ENCODE measurements at regions not wholly inside any gene's neighbourhood (a gene's known extent, or its start where the extent isn't known, plus 50 kb on each side); places are given as distances from the start of the nearest gene placed in this dataset.

DNA sequence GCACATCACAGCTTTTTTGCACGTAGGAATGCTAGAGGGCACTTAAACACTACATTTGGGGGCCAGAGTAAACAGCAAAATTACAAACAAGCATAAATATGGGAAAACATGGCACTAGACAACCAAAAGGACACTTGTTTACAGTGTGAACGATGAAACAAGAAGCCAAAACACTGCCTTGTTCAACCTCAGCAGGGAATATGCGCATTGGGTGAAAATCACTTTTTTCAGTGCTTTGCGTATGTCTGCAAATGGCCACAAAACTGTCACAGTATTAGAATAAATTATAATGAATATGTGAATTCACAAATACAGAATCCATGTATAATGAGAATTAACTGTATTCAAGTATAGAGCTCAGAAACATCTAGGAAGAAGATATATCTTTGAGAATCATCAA lies 1064.0 kb upstream of the GYPC start:
- intact Hi-C loops (cut with DNase I), result no loop called here
- H3K9me3 ChIP-seq, result no peaks in the 10 kb centered on the region
- no peak overlapping the region for H3K4me3 ChIP-seq
- DNase-seq (no peak), ATAC-seq (no peak)
- H3K27me3 ChIP-seq (ENCODE audit: low read depth), result no peaks in the 10 kb centered on the region
- TF ChIP-seq, protein P1, sequence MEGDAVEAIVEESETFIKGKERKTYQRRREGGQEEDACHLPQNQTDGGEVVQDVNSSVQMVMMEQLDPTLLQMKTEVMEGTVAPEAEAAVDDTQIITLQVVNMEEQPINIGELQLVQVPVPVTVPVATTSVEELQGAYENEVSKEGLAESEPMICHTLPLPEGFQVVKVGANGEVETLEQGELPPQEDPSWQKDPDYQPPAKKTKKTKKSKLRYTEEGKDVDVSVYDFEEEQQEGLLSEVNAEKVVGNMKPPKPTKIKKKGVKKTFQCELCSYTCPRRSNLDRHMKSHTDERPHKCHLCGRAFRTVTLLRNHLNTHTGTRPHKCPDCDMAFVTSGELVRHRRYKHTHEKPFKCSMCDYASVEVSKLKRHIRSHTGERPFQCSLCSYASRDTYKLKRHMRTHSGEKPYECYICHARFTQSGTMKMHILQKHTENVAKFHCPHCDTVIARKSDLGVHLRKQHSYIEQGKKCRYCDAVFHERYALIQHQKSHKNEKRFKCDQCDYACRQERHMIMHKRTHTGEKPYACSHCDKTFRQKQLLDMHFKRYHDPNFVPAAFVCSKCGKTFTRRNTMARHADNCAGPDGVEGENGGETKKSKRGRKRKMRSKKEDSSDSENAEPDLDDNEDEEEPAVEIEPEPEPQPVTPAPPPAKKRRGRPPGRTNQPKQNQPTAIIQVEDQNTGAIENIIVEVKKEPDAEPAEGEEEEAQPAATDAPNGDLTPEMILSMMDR (IDR thresholded peaks at IDR 0.05), result no peak
- no peaks in the 10 kb centered on the region for H3K36me3 ChIP-seq
- no peaks in the 10 kb centered on the region for H3K4me1 ChIP-seq
- no peak overlapping the region for H3K27ac ChIP-seq

DNA sequence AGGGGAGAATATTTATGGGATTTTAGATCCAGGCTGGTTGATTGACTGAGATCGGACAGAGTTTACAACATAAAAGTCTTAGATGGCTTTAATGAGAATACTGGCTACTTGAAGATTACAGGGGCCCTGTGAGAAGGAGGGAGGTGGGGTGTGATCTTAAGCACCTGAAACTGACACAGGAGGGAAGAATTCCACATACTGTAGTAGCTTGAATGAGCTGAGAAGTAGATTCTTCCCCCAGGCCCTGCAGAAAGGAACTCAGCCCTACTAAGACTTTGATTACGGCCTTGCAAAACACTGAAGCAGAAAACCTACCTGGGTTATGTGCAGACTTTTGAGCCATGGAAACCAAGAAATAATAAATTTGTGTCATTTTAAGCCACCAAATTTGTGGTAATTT lies 1062.9 kb upstream of the GYPC start:
- no peaks in the 10 kb centered on the region for H3K27me3 ChIP-seq (ENCODE audit: low read depth)
- DNase-seq (no peak), ATAC-seq (no peak)
- TF ChIP-seq, protein P1 (IDR thresholded peaks at IDR 0.05), result no peak
- no peak overlapping the region for H3K4me3 ChIP-seq
- no peaks in the 10 kb centered on the region for H3K36me3 ChIP-seq
- no peaks in the 10 kb centered on the region for H3K9me3 ChIP-seq
- H3K4me1 ChIP-seq, result no peaks in the 10 kb centered on the region
- no peak overlapping the region for H3K27ac ChIP-seq
- intact Hi-C loops (cut with DNase I), result no loop called here

DNA sequence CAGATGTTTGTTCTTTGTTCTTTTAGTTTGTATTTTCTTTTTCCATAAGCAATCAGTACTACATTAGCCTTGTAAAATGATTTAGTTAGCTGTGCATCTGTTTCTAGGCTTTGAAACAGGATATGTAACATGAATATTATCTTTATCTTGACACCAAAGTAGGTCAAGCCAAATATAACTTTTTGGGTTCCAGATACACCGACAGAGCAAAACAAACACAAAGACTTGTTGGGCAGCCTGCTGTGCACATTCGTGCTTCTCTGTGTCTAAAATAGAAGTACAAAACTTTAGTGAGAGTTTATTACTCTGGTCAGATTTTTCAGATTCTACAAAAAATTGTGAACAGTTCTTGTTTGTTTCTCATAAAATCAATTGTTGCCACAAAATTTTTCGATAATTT lies 1059.3 kb upstream of the GYPC start:
- H3K4me3 ChIP-seq, result no peak overlapping the region
- no peaks in the 10 kb centered on the region for H3K4me1 ChIP-seq
- DNase-seq (no peak), ATAC-seq (no peak)
- H3K36me3 ChIP-seq, result no peaks in the 10 kb centered on the region
- no peaks in the 10 kb centered on the region for H3K27me3 ChIP-seq (ENCODE audit: low read depth)
- H3K27ac ChIP-seq, result no peak overlapping the region
- H3K9me3 ChIP-seq, result no peaks in the 10 kb centered on the region
- TF ChIP-seq, protein P1 (IDR thresholded peaks at IDR 0.05), result no peak
- intact Hi-C loops (cut with DNase I), result no loop called here

DNA sequence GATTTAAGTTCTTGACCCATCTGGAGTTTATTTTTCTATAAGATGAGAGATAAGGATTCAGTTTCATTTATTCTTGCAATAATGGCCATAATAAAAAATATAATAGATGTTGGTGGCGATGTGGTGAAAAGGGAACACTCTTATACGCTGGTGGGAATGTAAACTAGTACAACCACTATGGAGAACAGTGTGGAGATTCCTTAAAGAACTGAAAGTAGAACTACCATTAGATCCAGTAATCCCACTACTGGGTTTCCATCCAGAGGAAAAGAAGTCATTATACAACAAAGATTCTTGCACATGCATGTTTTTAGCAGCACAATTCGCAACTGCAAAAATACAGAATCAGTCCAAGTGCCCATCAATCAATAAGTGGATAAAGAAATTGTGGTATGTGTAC lies 1040.5 kb upstream of the GYPC start:
- H3K9me3 ChIP-seq, result no peaks in the 10 kb centered on the region
- H3K4me3 ChIP-seq, result no peak overlapping the region
- TF ChIP-seq, protein P1 (IDR thresholded peaks at IDR 0.05), result no peak
- H3K27me3 ChIP-seq (ENCODE audit: low read depth), result no peaks in the 10 kb centered on the region
- no peaks in the 10 kb centered on the region for H3K36me3 ChIP-seq
- ATAC-seq (no peak), DNase-seq (no peak)
- H3K27ac ChIP-seq, result no peak overlapping the region
- no peaks in the 10 kb centered on the region for H3K4me1 ChIP-seq
- intact Hi-C loops (cut with DNase I), result no loop called here

DNA sequence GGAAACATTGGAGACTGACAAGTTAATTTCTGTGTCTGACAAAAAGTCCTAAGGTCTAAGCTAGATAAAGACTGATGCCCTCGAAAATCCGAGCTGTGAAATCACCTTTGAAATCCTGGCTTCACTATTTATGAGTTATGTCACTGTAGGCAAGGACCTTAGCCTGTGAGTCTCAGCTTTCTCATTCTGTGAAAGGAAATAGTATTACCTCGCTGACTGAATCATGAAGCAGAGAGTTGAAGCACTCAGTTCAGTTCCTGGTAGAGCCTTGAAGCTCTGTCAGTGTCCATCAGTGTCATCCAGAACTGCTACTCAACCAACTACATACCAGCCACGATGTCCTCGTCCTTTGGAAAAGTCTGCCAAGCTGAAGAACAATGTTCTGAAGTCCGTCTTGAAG lies 1025.6 kb upstream of the GYPC start:
- no peak overlapping the region for H3K4me3 ChIP-seq
- no peaks in the 10 kb centered on the region for H3K27me3 ChIP-seq (ENCODE audit: low read depth)
- TF ChIP-seq, protein P1 (IDR thresholded peaks at IDR 0.05), result no peak
- no peak overlapping the region for H3K27ac ChIP-seq
- ATAC-seq (no peak), DNase-seq (no peak)
- intact Hi-C loops (cut with DNase I), result no loop called here
- H3K36me3 ChIP-seq, result no peaks in the 10 kb centered on the region
- peaks cover 7% of the 10 kb centered on the region for H3K9me3 ChIP-seq
- no peaks in the 10 kb centered on the region for H3K4me1 ChIP-seq

DNA sequence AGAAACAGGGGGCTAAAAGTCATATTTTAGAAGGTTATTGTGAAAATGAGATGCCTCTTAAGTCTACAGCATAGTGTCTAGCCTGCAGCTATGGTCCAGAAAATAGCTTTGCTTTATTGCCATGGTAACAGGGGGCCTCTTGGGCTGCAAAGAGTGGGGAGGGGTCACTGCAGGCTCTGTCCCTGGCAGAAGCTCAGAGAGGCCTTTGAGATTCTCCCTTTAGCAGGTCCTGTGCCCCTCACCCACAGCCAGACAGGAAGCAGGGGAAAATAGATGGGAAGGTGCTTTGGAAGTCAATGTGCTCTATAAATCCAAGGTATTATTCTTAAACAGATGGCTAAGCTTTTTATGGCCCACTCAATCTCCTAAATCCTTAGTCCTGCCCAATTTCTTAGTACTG lies 1021.3 kb upstream of the GYPC start:
- ATAC-seq (no peak), DNase-seq (no peak)
- Histone ChIP-seq H3K9me3 (no peaks in the 10 kb centered on the region), H3K36me3 (no peaks in the 10 kb centered on the region), H3K27ac (no peak overlapping the region), H3K4me3 (no peak overlapping the region), H3K27me3 (ENCODE audit: low read depth) (no peaks in the 10 kb centered on the region), H3K4me1 (no peaks in the 10 kb centered on the region)
- intact Hi-C loops (cut with DNase I), result no loop called here
- TF ChIP-seq, protein P1 (IDR thresholded peaks at IDR 0.05), result no peak
